Retina (tissue), 1 donor: ENCODE measurements at regions not wholly inside any gene's neighbourhood (a gene's known extent, or its start where the extent isn't known, plus 50 kb on each side); places are given as distances from the start of the nearest gene placed in this dataset.
"Not testable (repeated sequence)": the region's sequence is repeated elsewhere in the genome, so short reads cannot be mapped to it uniquely, and the experiment has no call there.

Source experiments
- DNase-seq: peaks from one replicate; pipeline ENCODE4 v3.0.0-alpha.2; 2016

DNA sequence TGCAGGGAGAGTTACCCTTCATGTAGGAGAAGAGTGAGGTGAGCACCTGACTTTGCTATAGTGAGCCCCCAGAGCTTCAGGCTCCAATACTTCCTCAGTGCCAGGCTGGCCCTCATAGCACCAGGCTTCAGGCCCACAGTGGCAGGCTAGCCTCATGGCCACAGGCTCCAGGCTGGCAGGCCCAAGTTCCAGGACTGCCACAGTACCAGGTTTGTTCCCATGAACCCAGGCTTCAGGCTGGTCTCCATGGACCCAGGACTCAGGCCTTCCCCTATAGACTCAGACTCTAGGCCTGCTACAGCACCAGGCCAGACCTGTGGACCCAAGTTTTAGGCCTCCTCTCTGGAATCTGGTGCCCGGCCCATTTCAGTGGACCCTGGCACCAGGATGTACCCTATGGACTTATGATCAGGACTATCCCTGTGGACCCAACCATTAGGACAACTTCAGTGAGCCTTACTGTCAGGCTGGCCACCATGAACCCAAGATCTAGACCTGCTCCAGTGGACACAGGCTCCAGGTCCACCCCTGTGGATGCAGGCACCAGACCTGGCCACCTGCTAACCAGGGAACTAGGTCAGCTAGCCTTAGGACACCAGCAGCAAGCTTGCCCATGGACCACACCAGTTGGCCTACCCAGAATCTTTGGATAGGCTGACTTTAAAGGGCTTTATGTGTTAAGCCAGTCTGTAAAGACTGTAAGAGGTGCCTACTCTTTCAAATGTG lies 658.2 kb downstream of the KLHL13 start:
- no peak for DNase-seq

DNA sequence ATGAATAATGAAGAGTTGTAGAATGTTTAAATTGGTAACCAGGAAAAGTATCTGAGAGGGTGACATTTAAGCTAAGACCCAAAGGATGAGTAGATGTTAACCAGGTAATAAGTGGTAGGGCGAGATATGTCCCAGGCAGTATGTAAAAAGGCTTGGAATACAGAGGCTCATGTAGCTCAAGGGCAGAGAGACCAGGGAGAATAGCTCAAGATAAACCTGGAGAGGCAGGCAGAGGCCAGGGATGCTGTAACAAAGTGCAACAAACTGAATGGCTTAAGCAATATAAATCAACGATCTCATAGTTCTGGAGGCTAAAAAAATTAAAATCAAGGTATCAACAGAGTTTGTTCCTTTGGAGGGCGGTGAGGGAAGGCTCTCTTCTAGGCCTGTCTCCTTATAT lies 660.8 kb downstream of the KLHL13 start:
- no peak for DNase-seq

DNA sequence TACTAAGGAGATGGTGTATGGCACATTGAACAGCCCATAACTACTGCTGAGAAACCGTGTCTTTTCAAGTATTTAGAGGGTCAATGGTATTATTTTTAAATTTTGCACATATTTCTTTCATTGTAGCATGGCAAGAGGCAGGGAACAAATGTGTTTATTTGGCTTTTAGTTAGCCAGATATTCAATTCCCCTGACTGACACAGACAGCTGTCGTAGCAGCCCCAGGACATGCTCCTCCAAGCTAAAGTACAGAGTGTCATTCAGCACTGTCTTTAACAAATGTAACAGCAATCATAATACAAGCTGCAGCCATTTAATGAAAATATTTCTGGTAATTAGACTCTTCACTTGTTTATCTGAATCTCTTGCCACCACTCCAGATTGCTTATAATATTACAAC lies 687.1 kb downstream of the KLHL13 start:
- no peak for DNase-seq

DNA sequence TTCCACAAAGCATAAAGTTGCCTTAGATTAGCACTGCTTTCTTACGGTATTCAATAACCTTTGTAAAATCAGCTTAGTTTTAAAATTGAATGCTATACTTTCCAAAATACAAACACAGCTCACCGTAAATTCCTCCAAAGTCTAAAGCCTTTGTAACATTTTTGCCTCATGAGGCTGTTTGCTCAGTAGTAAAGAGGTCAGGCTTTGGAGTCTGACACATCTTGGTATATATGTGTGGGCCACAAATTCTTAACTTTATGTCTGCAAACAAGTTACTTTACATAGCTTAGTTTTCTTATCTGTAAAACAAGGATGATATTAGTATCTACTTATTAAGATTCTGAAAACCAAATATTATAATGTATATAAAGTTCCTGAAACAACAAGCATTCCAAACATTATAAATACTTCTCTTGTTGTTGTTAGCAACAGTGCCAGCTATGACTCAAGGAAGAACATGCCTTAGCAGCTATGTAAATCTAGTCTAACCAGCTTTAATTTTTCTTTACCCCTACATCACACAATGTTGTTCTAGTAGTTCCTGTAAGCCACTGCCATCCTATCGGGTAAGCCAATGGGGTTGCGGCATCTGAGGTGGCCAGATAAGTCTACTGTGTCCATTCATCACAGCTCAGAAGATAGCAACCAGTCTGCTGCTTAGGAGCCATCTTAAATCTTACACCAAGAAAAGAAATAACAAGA lies 709.0 kb downstream of the KLHL13 start:
- DNase-seq: no peak

DNA sequence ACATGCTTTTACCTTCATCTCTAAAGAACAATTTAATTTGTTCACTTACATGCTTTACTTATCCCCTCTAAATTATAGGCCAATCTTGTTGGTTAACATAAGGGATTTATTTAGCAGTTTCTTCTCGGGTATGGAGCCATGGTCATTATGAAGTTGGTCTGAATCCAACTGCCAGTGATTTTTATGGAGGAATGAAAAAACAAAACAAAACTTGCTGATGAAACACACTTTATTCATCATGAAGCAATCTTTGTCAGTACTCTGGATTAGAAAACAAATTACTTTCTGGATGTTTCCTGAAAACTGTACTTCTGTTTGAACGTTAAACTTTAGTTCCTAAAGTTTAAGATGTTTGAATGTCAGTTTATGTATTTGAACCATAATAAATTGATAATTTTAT lies 715.8 kb downstream of the KLHL13 start:
- no peak for DNase-seq

DNA sequence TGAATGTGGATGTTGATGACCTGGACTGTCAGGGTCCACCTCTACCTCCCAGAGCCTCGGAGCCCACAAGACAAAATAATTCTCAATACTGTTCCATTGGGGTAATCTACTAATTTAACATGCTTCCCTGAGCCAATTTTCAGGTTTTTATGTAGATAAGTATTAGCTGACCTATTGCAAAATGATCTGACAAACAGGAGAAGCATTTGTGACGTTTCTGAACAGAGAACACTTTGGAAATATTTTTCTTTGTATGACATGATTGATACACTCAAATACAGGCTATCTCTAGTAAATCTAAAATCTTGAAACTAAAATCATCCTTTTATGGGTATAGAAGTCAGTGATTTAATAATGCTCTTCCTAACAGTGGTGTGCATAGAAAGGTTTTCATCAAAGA lies 716.6 kb downstream of the KLHL13 start:
- DNase-seq: no peak

DNA sequence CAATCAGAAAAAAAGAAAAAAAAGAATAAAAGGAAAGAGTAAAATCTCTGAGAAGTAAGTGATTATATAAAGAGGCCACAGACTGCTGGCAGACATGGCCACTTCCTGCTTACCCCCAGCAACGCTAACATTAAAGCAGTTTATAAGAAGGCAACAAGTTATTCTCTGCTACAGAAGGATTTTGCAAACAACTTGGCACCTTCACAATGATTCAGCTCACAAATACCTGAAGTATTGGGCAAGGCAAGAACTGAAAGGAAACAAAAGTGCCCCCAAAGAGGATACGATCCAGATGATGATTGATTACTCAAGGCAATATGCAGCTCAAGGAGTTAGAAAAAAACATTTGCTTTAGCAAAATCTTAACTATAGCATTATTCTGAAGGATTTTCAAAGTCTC lies 718.8 kb downstream of the KLHL13 start:
- no peak for DNase-seq

DNA sequence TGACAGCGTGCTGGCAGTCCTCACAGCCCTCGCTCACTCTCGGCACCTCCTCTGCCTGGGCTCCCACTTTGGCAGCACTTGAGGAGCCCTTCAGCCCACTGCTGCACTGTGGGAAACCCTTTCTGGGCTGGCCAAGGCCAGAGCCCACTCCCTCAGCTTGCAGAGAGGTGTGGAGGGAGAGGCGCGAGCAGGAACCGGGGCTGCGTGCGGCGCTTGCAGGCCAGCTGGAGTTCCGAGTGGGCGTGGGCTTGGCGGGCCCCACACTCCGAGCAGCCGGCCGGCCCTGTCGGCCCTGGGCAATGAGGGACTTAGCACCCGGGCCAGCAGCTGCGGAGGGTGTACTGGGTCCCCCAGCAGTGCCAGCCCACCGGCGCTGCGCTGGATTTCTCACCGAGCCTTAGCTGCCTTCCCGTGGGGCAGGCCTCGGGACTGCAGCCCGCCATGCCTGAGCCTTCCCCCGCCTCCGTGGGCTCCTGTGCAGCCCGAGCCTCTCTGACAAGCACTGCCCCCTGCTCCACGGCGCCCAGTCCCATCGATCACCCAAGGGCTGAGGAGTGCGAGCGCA lies 722.0 kb downstream of the KLHL13 start:
- not testable (repeated sequence) for DNase-seq

DNA sequence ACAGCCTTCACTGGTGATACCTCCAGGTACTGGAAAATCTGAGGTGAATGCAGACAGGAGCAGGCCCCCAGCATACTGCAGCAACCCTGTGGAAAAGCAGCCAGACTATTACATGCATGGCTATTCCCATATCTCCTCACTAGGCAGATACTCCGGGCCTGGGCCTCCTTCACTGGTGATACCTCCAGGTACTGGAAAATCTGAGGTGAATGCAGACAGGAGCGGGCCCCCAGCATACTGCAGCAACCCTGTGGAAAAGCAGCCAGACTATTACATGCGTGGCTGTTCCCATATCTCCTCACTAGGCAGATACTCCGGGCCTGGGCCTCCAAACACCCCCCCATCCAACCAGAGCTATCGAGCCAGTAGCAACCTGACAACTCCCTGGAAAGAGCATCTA lies 724.2 kb downstream of the KLHL13 start:
- not testable (repeated sequence) for DNase-seq

DNA sequence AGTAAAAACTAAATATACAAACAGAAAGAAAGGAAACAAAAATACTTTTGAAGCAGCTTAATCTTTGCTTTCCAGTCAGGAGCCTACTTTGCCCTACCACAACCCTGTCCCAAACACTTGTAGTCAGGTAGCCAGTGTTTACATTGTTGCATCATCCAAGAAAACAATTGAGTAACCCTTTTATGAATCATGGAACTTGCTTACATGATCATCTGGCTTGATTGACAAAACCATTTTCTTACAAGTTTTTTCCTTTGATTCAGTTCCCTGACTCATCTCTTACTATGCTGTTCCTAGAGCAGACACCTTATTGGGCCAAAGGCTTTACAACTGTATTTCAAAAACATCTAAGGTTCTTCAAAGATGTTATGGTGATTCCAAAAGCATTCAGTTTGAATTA lies 740.1 kb downstream of the KLHL13 start:
- no peak for DNase-seq

DNA sequence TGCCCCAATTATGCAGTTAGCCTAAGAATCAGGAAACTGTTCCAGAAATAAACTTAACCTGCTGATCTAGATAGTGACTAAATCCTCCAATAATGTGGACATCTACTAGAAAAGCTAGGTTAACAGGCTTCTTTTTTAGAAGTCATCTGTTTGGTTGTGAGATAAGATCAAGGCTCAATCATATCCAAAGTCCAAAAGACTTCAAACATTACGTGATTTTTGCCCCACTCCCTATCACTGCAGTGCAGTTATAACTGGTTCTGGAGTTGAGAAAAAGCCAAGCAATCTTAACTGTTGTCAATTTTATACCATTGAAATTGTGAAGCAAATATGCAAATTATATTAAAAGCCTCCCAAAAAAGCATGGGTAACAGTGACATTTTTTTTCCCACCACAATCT lies 781.4 kb downstream of the KLHL13 start:
- no peak for DNase-seq

DNA sequence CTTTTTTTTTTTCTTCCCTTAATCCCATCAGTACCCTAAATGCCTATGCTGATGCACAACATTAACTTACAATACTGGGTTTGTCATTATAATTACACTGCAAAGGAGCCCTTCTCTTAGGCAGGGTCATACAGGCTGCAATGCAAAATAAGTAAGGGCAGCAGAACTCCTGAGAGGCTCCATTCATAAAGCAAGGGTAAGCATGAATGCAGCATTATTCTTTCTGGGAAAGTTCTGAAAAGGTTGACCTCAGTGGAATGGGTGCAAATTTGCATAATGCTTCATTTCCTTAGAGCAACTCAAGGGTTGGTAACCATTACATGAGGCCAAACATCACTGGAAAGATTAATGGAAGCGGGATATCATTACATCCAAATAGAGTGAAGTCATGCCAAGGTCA lies 789.2 kb downstream of the KLHL13 start:
- no peak for DNase-seq

DNA sequence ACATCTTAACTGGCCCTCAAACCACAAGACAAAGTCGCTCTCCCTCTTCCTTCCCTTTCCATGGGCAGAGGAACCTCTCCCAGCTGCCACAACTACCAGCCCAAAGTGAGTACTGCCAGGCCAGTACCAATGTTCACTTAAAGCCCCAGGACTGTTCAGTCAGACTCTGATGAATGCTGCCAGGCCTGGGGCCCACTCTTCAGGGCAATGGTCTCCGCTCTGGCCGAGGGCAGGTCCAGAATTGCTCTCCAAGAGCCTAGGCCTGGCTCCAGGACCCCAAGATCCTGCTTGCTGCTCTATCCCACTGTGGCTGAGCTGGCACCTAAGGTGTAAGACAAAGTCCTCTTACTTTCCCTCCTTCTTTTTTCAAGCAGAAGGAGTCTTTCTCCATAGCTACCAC lies 790.9 kb downstream of the KLHL13 start:
- DNase-seq: no peak

DNA sequence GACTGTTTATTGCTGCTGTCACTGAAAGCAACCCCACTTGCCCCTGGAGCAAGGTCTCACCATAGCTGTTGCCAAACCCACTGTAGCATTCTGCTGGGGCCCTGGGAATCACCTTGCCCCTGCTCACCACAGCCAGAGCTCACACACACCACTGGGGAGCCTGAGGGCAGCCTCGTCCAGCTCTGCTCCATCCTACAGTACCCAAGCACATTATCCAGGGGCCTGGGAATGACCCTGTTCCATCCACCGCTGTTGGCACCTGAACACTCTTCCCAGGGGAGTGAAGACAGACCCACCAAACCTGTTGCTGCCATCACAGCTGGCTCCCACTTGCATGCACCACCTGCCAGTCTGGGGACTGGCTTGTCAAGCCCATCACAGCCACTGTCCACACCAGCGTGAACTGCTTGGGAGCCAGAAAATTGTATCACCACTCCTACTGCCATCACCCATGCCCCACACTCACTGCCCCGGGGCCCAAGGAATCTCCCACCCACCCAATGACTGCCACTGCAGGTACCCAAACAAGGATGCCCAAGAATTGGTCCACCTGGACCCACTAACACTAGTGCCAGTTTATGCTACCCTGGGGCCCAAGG lies 811.3 kb downstream of the KLHL13 start:
- DNase-seq: no peak

DNA sequence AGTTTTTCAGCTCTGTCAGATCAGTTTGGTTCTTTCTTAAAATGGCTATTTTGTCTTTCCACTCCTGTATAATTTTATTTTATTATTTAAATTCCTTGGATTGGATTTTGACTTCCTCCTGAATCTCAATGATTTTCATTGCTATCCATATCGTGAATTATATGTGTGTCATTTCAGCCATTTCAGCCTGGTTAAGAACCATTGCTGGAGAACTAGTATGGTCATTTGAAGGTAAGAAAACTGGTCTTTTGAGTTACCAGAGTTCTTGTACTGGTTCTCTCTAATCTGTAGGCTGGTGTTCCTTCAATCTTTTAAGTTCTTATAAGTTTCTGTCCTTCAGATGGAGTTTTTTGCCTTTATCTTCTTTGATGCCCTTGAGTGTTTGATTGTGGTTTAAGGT lies 815.5 kb downstream of the KLHL13 start:
- DNase-seq: no peak

DNA sequence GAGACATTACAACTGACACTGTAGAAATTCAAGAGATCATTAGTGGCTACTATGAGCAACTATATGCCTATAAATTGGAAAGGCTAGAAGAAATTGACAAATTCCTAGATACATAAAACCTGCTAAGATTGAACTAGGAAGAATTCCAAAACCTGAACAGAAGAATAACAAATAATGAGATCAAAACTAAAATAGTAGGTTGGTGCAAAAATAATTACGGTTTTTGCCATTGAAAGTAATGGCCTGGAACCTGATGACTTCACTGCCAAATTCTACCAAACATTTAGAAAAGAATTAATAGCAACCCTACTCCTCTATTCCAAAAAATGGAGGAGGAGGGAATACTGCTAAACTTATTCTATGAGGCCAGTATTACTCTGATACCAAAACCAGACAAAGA lies 824.9 kb downstream of the KLHL13 start:
- no peak for DNase-seq

DNA sequence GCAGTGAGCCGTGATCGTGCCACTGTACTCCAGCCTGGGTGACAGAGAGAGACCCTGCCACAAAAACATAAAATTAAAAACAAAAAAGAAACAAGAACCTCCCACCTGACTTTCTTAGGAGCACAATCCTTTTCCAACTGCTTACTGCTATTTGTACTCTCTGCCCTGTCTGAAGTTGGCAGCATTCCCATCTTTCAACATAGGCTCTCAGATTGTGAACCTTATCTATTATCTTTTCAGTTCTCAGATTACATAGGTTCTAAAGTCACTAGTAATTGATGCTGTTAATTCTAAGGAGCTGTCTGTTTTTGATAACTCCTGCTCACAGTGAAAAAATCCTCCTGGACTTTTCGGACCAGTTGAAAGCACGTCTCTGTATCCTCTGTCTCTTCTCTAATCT lies 812.2 kb upstream of the CT83 start:
- no peak for DNase-seq
